Caco-2 (cell line): ENCODE measurements at regions not wholly inside any gene's neighbourhood (a gene's known extent, or its start where the extent isn't known, plus 50 kb on each side); places are given as distances from the start of the nearest gene placed in this dataset.

Experiments used
- BruUV-seq: library from RNA; stranded (reverse); fragments of 400-500 nt; replicated peaks from 2 replicates; lab custom pipeline; 2021; lab: Mats Ljungman, UMichigan
- CTCF ChIA-PET: fragments of 300-600 bp; sonication (Branson Sonifier 250); formaldehyde crosslinking; loops from one replicate; lab custom pipeline; 2022; ENCODE audit warnings: antibody characterized with exemption; lab: Charles Lee
- POLR2A ChIA-PET: fragments of 300-600 bp; sonication (Branson Sonifier 250); formaldehyde crosslinking; loops from one replicate; lab custom pipeline; 2022; ENCODE audit warnings: antibody characterized with exemption; lab: Charles Lee
- DNase-seq, 2 experiments: peaks; one replicate each; pipeline versions ENCODE4 v3.0.0 to v3.0.0-alpha.2; 2020 to 2022
- H3K27me3 ChIP-seq: replicated peaks from 2 replicates; pipeline ENCODE4 v1.6.0; 2011; ENCODE audit warnings: low read length; ENCODE audit not compliant: control insufficient read depth, insufficient read depth
- H3K36me3 ChIP-seq: 2 replicates; pipeline ENCODE4 v1.5.1; 2011; ENCODE audit warnings: low read length; ENCODE audit not compliant: control insufficient read depth, insufficient read depth
- H3K4me1 ChIP-seq: fragments of 250-450 bp; sonication (Bioruptor Pico); 2 replicates; pipeline ENCODE4 v1.5.1; 2020; ENCODE audit warnings: mild to moderate bottlenecking
- H3K4me3 ChIP-seq: 2 replicates; pipeline ENCODE4 v1.5.1; 2011; ENCODE audit warnings: low read depth, mild to moderate bottlenecking, control low read depth, low read length
- H3K9me3 ChIP-seq: fragments of 250-450 bp; sonication (Bioruptor Pico); 2 replicates; pipeline ENCODE4 v1.5.1; 2020; ENCODE audit warnings: mild to moderate bottlenecking, moderate library complexity
- H3K27ac Mint-ChIP-seq: one replicate; pipeline ENCODE4 v1.8.0; 2022; ENCODE audit warnings: mixed read lengths; ENCODE audit not compliant: unreplicated experiment
- H3K27me3 Mint-ChIP-seq: one replicate; pipeline ENCODE4 v1.8.0; 2022; ENCODE audit warnings: mixed read lengths; ENCODE audit not compliant: insufficient read depth, unreplicated experiment
- H3K36me3 Mint-ChIP-seq: one replicate; pipeline ENCODE4 v1.8.0; 2022; ENCODE audit warnings: mild to moderate bottlenecking, mixed read lengths; ENCODE audit not compliant: insufficient read depth, unreplicated experiment
- H3K4me1 Mint-ChIP-seq: one replicate; pipeline ENCODE4 v1.8.0; 2022; ENCODE audit warnings: low read depth, mixed read lengths; ENCODE audit not compliant: unreplicated experiment
- H3K4me3 Mint-ChIP-seq: one replicate; pipeline ENCODE4 v1.8.0; 2022; ENCODE audit warnings: mild to moderate bottlenecking, moderate library complexity, mixed read lengths; ENCODE audit not compliant: unreplicated experiment
- H3K9me3 Mint-ChIP-seq: one replicate; pipeline ENCODE4 v1.8.0; 2022; ENCODE audit warnings: mixed read lengths; ENCODE audit not compliant: unreplicated experiment
- intact Hi-C: fragments of 100-400 bp; cut with micrococcal nuclease; formaldehyde crosslinking; loops from one replicate; pipeline ENCODE4 v1.10.0; 2022; ENCODE audit not compliant: unreplicated experiment
- TF ChIP-seq, protein P1 (sequence below), 2 experiments: fragments of 200-600 bp in 1 of 2; IDR thresholded peaks; 1 replicate in 1 of 2; 2 replicates in 1 of 2; pipeline versions ENCODE4 v1.5.1 to v1.8.0; 2011 to 2022; ENCODE audit warnings: antibody characterized with exemption in 1 of 2, control low read depth in 1 of 2, inconsistent platforms in 1 of 2, low read depth in 1 of 2, low read length in 1 of 2, mild to moderate bottlenecking in 1 of 2, moderate library complexity in 1 of 2; ENCODE audit not compliant: insufficient read depth in 1 of 2, severe bottlenecking in 1 of 2, unreplicated experiment in 1 of 2

- DNase-seq, result no peak
- POLR2A ChIA-PET, result no interaction called here
- BruUV-seq, result no TSS peak
Measured at GRCh38 chr18:49698525-49699025, 114.8 kb downstream of the ACAA2 start.

DNA sequence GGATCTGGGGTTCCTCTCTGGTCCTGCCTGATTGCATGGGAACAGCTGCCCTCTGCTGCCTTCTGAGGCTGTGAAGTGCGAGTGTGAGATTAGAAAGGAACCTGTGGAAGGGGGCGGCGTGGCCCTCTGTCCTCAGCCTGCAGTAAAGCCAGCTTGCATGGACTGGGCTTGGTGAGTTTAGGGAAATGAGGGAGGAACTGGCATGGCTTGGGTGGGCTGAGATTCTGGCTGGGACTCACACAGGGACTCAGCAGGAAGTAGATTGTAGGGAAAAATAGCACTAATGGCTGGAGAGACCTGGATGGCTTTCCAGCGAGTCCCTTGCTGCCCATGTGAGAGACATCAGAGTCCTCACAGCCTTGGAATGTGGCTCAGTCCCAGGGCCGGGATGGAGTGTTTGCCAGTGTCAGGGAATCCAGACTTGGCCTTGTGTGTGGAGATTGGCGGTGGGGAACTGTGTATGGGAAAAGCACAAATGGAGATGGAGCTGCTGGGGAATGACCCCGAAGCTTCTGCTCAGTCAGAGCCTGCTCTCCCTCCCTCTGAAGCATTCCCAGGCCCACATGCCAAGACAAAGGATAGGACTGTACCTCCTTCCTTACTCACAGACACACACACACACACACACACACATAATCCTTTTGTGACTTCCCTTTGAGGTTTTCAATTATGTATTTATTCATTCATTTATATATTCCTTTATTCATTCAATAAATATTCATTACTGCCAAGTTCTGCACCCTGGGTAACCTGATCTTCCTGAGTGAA is 115.4 kb downstream of the ACAA2 start:
- TF ChIP-seq, protein P1, sequence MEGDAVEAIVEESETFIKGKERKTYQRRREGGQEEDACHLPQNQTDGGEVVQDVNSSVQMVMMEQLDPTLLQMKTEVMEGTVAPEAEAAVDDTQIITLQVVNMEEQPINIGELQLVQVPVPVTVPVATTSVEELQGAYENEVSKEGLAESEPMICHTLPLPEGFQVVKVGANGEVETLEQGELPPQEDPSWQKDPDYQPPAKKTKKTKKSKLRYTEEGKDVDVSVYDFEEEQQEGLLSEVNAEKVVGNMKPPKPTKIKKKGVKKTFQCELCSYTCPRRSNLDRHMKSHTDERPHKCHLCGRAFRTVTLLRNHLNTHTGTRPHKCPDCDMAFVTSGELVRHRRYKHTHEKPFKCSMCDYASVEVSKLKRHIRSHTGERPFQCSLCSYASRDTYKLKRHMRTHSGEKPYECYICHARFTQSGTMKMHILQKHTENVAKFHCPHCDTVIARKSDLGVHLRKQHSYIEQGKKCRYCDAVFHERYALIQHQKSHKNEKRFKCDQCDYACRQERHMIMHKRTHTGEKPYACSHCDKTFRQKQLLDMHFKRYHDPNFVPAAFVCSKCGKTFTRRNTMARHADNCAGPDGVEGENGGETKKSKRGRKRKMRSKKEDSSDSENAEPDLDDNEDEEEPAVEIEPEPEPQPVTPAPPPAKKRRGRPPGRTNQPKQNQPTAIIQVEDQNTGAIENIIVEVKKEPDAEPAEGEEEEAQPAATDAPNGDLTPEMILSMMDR (IDR thresholded peaks at IDR 0.05; ENCODE audit: insufficient read depth in 1 of 2, low read depth in 1 of 2, low read length in 1 of 2, severe bottlenecking in 1 of 2, unreplicated experiment in 1 of 2), result no peak
- intact Hi-C loops, result no loop called here
- Histone ChIP-seq H3K4me1 (peaks cover 25% of the 10 kb centered on the region), H3K36me3 (no peaks in the 10 kb centered on the region), H3K4me3 (no peak overlapping the region), H3K27me3 (no peaks in the 10 kb centered on the region), H3K9me3 (no peaks in the 10 kb centered on the region)
- Mint-ChIP-seq H3K9me3 (no peaks in the 10 kb centered on the region), H3K27ac (peak overlapping the region; percentile 75), H3K4me1 (peaks cover 35% of the 10 kb centered on the region), H3K27me3 (no peaks in the 10 kb centered on the region), H3K4me3 (no peak overlapping the region), H3K36me3 (no peaks in the 10 kb centered on the region)
- no TSS peak for BruUV-seq
- peak in 1 of 2 experiments; percentile 26 for DNase-seq
- POLR2A ChIA-PET, result no interaction called here
- CTCF ChIA-PET, result no interaction called here

More at GRCh38 chr18:49698525-49699025, 114.8 kb downstream of the ACAA2 start:
- intact Hi-C loops, result no loop called here
- H3K4me3 Mint-ChIP-seq, result no peak overlapping the region
- no peaks in the 10 kb centered on the region for H3K9me3 Mint-ChIP-seq
- Histone ChIP-seq H3K4me1 (peaks cover 21% of the 10 kb centered on the region), H3K27me3 (no peaks in the 10 kb centered on the region), H3K9me3 (no peaks in the 10 kb centered on the region), H3K4me3 (no peak overlapping the region), H3K36me3 (no peaks in the 10 kb centered on the region)
- no peak overlapping the region for H3K27ac Mint-ChIP-seq
- CTCF ChIA-PET, result no interaction called here
- TF ChIP-seq, protein P1 (IDR thresholded peaks at IDR 0.05; ENCODE audit: insufficient read depth in 1 of 2, low read depth in 1 of 2, low read length in 1 of 2, severe bottlenecking in 1 of 2, unreplicated experiment in 1 of 2), result no peak
- H3K4me1 Mint-ChIP-seq, result peaks cover 31% of the 10 kb centered on the region
- H3K36me3 Mint-ChIP-seq, result no peaks in the 10 kb centered on the region
- H3K27me3 Mint-ChIP-seq, result no peaks in the 10 kb centered on the region

DNA sequence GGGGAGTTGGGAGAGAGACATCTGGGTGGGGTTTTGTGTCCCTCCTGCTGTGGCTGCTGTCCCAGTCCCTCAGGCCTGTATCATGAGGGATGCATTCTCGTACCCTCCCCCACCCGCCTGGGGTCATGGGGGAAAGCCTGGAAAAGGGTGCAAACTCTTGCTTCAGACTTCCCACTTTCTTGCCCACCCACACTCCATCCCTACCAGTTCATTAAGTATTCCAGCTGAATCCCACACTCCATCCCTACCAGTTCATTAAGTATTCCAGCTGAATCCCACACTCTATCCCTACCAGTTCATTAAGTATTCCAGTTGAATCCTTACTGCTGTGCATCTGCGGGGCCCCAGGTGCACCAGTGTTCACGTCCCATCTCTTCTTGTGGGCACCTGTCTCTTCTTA is 116.3 kb downstream of the ACAA2 start:
- CTCF ChIA-PET, result no interaction called here
- H3K27ac Mint-ChIP-seq, result peak overlapping the region; percentile 75
- H3K4me3 ChIP-seq, result no peak overlapping the region
- no peaks in the 10 kb centered on the region for H3K36me3 ChIP-seq
- H3K27me3 Mint-ChIP-seq, result no peaks in the 10 kb centered on the region
- H3K4me3 Mint-ChIP-seq, result no peak overlapping the region
- no peaks in the 10 kb centered on the region for H3K9me3 ChIP-seq
- no peaks in the 10 kb centered on the region for H3K9me3 Mint-ChIP-seq
- no peak for DNase-seq
- intact Hi-C loops, result no loop called here
- peaks cover 35% of the 10 kb centered on the region for H3K4me1 Mint-ChIP-seq
- no peaks in the 10 kb centered on the region for H3K27me3 ChIP-seq
- no peaks in the 10 kb centered on the region for H3K36me3 Mint-ChIP-seq
- BruUV-seq, result no TSS peak
- POLR2A ChIA-PET, result no interaction called here
- TF ChIP-seq, protein P1 (IDR thresholded peaks at IDR 0.05; ENCODE audit: insufficient read depth in 1 of 2, low read depth in 1 of 2, low read length in 1 of 2, severe bottlenecking in 1 of 2, unreplicated experiment in 1 of 2), result no peak
- peaks cover 25% of the 10 kb centered on the region for H3K4me1 ChIP-seq
